ENCODE measurements at regions not wholly inside any gene's neighbourhood (a gene's known extent, or its start where the extent isn't known, plus 50 kb on each side); places are given as distances from the start of the nearest gene placed in this dataset.
"Not testable (repeated sequence)": the region's sequence is repeated elsewhere in the genome, so short reads cannot be mapped to it uniquely, and the experiment has no call there.

DNA sequence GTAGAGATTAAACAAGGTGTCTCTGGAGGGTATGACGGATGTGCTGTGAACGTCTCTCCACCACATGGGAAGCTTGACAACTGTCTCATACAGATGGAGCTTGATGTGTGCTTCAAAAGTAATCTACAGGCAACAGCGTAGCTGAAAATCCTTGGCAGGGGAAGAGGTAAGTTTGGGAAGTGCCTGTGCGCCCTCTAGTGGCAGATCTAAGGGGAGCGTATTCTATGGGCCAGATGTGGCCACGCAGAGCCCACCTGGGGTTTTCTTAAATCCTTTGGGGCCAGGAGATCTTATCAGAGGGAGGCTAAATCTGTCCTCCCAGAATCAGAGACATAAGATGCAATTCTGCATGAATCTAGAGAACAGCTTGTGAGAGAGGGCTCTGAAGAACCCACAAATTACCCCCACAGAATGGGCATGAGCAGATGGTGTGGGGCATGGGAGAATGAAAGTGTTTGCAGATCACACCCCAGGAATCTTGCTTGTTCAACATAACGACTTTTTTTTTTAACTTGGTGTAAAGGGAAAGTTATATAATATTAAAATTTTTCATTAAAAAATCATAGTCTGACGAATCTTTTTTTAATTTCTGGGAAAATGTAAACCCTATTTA lies 91.2 kb upstream of the MPP7 start:
- peak; percentile 52 for FAIRE-seq

DNA sequence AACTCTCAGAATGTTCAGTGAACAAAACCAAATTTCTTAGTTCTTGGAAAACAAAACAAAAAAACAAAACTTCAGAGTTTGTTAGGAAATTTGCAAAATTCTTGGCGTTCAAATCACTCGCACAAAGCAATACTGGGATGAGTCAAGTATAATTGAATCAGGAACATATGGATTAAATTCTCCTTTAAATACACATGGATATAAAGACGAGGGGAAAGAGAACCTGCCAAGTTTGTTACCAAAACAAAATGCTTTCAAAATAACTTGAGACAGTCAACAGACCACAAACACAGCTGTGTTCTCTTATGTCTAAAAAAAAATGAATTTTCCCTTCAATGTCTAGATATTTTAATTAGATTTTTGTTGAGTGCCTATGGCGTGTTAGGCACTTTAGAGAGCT lies 93.5 kb upstream of the MPP7 start:
- FAIRE-seq = no peak

DNA sequence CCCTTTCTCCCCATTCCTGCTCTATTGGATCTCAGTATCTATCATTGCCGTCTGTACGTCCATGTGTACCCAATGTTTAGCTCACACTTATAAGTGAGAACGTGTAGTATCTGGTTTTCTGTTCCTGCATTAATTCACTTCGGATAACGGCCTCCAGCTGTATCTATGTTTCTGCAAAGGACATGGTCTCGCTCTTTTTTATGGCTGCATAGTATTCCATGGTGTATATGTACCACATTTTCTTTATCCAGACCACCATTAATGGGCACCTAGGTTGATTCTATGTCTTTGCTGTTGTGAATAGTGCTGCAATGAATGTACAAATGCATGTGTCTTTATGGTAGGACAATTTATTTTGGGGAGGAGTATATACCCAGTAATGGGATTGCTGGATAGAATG lies 94.4 kb upstream of the MPP7 start:
- no peak for FAIRE-seq

DNA sequence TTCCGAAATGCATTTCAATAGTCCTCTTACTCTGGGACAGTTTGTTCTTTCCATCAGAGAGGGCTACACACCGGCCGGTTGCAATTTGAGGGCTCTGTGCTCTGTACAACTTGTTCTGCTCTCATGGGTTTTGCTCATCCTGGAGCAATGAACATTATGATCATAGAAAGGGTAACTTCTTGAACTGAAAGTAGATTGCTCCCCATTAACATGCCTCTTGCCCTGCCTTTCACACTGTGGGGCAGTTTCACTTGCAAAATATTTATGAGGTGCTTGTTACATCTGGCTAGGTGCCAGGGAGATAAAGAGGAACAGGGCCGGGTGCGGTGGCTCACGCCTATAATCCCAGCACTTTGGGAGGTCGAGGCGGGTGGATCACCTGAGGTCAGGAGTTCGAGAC lies 97.3 kb upstream of the MPP7 start:
- FAIRE-seq = no peak

DNA sequence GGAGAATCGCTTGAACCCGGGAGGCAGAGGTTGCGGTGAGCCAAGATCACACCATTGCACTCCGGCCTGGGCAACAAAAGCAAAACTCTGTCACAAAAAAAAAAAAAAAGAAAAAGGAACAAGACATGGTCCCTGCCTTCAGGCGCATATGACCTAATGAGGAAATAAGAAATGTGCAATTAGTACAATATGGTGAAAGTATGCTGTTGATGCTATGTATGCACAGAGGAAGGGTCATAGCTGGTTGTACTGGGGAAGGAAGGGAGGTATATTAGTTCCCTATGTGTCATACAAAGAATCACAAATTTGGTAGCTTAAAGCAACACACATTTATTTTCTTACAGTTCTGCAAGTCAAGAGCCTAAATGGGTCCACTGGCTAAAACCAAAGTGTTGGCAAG lies 97.8 kb upstream of the MPP7 start:
- no peak for FAIRE-seq

DNA sequence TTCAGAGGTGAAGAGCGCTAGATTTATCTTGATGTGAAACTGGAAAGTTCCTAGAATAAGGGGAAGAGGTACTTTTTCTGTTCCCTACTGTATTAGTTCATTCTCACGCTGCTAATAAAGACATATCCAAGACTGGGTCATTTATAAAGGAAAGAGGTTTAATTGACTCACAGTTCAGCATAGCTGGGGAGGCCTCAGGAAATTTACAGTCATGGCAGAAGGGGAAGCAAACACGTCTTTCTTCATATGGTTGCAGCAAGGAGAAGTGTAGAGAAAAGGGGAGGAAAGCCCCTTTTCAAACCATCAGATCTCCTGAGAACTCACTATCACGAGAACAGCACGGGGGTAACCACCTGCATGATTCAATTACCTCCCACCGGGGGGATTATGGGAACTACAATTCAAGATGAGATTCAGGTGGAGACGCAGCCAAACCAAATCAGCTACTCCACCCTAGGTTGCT lies 99.8 kb upstream of the MPP7 start:
- FAIRE-seq = not testable (repeated sequence)

DNA sequence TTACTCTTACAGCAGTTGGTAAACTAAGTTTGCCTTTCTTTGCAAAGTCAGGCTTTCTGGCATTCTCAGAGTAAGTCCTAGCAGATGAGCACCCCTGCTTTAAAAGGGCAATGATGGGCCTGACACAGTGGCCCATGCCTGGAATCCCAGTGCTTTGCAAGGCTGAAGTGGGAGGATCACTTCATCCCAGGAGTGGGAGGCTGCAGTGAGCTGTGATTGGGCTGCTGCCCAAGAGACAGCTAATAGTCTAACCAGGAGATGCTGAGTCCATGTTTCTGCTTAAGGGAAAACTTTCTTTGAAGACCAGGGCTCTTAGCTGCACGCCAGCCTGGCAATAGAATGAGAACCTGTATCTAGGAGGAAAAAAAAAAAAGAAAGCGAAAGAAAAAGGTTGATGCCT lies 100.2 kb upstream of the MPP7 start:
- FAIRE-seq = no peak

DNA sequence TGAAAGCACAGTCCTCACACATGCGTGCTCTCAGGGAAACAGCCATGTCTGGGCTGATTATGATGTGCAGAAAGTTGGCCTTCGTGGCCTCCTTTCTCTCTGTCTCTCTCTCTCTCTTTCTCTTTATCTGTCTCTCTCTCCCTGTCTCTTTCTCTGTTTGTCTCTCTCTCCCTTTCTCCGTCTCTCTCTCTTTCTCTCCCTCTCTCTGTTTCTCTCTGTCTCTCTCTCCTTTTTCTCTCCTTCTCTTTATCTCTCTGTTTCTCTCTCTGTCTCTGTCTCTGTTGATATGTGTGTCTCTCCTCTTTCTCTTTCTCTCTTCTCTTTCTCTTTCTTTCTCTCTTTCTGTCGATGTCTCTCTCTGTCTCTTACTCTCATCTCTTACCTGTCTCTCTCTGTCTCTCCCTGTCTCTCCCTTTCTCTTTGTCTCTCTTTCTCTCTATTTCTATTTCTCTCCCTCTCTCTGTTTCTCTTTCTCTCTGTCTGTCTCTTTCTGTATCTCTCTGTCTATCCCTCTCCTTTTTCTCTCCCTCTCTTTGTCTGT lies 105.4 kb upstream of the MPP7 start:
- no peak for FAIRE-seq

DNA sequence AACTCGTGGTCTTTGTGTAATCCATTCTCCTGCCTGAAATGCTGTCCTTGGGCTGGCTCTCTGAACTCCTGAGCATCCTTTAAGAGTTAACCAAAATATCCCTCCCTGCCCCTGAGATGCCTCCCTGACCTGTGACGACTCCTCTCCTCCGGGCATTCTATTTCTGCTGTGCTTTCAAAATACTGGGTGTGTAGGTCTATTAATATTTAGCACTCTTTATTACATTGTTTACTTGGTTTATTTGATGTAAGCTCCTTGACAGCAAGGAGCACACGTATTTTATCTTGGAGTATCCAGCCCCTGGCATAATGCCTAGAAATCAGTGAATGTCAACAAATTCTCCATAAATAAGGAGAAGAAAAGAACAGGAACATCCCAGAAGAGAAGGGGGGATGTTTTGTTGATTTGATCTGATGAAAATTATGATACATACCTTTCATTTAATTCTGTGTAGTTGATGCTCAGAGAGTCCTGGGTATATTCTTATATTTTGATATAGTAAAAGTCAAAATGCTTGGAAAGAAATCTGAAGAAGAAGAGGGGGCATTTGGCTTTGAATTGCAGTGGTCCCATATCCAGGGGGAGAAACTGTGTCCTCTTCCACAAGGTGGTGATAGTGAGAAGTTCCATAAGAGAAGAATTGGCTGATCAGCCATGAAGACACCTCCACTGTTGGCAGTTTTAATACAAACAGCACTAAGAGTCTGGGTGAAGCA lies 107.7 kb upstream of the MPP7 start:
- FAIRE-seq = no peak

DNA sequence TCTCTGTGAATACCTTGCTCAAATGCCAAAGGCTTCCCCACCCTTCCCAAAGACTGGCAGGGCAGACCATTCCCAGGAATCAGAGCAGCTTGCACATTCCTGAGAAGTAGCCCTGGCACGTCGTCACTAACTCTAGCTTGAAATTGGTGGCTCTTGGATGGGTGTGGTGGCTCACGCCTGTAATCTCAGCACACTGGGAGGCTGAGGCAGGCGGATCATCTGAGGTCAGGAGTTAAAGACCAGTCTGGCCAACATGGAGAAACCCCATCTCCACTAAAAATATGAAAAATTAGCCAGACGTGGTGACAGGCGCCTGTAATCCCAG lies 108.2 kb upstream of the MPP7 start:
- FAIRE-seq = no peak

DNA sequence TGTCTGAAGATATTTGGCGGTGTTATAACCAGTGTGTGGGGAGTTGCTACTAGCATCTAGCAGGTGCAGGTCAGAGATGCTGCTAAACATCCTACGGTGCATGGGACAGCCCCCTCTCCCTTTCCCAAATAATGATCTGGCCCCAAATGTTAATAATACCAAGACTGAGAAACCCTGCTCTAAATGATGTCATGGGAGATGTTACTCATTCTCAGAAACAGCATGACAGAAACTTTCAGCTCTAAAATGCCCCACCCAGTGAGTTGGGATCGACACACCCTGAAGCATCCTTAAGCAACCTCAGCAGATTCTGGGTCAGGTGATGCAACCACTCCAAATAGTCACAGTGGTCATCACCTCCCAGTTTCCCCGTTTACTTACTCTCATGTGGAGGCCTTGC lies 108.8 kb upstream of the MPP7 start:
- FAIRE-seq = no peak

DNA sequence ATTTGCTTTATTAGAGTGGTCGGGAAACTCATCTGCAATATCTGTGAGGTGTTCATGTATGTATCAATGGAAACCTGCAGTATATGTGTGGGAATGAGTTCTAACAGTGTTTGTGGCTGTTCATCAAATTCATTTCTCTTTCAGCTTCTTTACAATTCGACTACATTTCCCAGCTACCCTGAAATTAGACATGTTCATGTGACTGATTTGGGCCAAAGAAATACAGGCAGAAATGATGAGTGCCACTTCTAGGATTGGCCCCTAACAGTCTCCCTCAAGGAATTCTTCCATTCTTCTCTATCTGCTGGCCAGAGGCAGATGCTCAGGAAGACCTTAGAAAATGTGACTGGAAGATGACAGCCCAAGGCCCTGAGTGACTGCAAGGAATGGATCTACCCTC lies 114.8 kb upstream of the WAC start:
- FAIRE-seq = no peak

DNA sequence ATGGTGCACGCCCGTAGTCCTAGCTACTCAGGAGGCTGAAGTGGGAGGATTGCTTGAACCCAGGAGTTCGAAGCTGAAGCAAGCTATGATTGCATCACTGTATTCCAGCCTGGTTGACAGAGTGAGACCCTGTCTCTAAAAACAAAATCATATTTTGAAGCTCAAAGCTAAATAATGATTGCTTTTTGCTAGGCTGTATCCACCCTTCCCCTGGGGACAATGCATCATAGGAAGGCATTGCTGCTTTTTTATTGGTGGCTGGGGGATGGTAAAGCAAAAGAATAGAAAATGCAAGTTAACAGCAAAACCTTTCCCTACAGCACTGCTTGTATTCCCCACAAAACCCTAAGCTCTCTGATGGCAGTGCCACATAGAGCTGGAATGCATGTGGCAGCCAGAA lies 107.5 kb upstream of the WAC start:
- FAIRE-seq = no peak

DNA sequence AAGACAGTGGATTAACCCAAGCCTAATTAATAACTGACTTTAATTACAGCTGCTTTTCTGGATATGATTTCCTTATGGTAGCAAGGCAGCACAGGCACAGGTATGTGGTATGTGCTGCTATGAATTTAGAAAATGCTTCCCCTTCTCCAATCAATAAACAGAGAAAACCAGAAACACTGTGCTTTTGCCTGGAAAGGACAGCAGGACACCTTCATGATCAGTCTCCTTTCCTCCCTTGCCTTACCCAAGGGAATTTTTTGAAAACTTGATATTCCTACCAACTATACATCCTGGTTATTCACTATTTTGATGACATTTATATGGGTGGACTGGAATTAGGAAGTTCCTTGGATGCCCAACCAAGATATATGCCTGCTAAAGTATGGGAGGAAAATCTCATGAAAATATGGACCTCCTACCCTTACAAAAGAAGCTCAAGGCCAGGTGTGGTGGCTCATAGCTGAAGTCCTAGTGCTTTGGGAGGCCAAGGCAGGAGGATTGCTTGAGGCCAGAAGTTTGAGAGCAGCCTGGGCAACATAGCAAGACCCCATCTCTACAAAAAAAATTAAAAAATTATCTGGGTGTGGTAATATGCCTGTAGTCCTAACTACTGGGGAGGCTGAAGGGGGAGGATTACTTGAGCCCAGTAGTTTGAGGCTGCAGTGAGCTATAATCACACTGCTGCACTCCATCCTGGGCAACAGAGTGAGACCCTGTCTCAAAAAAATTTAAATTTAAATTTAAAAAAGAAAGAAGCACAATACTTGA lies 106.3 kb upstream of the WAC start:
- no peak for FAIRE-seq

DNA sequence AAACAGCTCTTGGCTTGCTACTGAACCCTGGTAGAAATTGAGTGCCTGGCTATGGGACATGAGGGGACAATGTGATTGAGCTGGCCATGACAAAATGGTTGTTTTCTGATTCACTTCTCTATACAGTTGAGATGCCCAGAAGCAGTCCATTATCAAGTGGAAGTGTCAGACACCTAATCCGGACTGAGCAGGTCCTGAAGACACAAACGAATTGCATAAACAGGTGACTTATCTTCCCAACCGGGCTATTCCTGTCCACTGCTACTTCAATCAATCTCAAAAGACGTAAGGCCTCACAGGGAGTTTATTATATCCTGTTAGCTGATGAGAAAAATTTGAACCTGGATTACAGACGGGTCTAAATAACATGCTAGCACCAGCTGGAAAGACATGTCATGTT lies 105.5 kb upstream of the WAC start:
- no peak for FAIRE-seq

DNA sequence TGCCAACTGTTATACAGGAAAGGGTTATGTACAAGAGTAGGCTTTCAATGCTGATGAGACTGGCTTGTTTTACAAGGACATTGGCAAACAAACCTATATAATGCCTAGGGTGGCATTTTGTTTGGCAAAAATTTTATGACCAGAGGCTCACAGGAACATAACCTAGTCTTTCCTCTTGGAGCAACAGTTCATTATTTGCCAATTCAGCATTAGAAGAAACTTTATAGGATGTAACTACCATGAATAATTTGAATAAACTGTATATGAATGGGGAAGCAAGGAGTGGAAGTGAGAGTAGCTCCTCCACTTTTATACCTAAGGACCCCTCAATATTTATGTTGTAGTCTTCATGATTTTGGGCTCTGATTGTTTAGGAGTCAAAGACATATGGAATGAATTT lies 103.9 kb upstream of the WAC start:
- no peak for FAIRE-seq

DNA sequence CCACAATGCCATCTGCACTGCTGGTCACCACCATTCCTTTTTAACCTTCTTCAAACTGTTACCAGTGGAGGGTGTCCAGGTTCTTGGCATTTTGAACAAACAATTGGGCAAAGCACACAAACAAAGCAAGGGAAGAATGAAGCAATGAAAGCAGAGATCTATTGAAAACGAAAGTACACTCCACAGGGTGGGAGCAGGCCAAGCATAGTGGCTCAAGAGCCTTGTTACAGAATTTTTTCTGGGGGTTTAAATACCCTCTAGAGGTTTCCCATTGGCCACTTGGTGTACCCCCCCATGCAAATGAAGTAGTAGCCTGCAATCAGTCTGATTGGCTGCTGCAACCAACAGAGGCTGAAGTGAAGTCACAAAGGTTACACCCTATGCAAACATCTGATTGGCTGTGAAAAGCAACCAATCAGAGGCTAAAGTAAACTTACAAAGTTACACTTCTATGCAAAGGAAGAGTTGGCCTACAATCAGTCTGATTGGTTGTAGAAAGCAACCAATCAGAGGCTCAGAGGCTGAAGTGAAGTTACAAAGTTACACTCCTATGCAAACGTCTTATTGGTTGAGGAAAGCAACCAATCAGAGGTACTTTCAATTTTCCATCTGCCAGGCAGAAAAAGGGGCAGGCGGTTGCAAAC lies 103.2 kb upstream of the WAC start:
- no peak for FAIRE-seq

DNA sequence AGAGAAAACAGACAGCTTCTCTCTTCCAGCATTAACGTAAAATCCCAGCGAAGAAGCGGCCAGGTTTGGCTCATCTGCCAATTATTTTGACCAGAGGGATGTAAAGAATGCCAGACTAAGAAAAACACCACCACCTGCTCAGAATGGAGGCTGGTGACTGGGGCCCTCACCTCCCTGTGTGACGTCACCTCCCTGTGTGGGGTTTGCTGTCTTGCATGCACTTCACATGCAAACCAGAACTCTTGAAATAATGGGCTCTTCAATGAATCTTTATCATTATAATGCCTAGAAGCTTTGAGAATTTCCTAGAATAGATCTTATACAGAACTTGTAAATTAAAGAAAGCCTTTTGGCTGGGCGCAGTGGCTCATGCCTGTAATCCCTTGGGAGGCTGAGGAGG lies 101.8 kb upstream of the WAC start:
- no peak for FAIRE-seq

DNA sequence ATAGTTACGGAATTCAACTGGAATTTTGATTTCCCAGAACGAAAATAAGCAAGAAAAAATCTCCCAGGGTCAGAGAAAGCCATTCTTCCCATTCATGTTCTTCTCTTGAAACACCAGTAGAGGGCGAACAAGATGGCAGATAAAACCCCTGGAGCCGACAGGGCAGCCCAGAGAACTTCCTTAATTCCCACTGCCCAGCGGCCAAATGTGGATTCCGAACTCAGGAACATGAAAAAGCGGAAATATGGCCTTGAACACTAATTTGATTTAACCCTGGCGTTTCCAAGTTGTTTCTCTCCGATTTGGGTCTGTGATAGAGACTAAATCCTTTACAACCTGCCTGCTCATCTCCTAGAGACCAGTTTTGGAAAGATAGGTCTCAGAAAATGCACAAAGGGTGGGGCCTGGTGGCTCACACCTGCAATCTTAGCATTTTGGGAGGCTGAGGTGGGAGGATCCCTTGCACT lies 100.7 kb upstream of the WAC start:
- FAIRE-seq = peak; percentile 98

DNA sequence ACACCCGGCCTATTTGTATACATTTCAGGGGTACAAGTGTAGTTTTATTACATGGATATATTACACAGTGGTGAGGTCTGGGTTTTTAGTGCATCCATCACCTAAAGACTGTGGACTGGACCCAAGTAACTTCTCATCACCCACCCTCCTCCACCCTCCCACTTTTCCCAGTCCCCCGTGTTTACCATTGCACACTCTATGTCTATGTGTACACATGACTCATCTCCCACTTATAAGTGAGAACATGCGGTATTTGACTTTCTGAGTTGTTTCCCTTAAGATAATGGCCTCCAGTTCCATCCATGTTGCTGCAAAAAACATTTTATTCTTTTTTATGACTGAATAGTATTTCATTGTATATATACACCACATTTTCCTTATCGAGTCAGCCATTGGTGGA lies 98.9 kb upstream of the WAC start:
- FAIRE-seq = no peak

DNA sequence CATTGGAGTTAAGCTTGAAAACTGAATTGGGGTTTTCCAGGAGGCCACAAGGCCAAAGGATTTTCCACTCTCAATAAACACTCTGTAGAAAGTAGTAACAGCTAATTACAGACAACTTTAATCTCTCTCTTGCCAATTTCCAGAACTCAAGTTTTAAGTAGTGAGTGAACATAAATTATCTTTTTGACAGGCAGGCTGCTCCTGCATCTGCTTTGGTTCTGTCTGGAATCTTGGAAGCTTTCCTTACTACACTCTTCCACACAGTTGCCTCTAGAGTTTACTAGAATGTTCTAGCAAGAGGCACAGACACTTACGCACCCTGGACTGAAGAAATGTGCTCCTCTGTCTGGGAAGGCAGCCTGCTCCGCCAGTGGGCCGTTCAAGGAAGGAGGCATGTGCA lies 90.5 kb upstream of the WAC start:
- no peak for FAIRE-seq

DNA sequence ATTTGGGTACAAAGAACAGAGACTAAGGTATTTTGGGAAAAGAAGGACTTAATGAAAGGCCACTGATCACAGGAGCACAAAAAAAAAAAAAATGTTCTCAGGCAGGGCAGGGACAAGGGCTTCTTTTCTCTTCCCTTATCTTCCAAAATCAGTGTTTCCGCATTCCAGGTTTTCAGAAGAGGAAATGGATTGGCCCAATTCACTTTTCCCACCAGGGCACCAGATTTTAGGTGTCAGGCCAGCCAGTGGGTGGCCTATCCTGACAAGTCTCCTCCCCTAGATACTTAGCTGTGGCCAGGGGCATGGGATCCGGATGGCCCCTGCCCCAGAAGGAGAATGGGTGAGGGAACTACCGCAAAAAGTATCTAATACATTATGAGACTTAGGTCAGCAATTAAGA lies 88.9 kb upstream of the WAC start:
- no peak for FAIRE-seq

DNA sequence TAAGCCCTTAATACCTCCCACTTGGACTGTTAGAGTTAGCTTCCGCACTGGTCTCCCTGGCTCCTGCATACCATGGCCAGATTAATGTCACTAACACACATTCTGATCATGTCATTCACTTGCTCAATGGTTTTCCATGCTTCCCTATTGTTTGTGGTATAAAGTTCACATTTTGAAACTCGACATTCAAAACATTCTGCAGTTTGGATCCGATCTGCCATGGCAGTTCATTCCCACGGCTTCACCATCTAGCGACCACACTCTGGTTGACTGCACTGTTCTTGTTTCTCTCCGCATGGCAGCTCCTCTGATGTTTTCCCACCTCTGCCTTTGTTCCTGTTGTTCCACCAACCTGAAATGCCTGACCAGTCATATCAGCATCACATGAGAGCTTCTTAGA lies 87.4 kb upstream of the WAC start:
- FAIRE-seq = no peak

DNA sequence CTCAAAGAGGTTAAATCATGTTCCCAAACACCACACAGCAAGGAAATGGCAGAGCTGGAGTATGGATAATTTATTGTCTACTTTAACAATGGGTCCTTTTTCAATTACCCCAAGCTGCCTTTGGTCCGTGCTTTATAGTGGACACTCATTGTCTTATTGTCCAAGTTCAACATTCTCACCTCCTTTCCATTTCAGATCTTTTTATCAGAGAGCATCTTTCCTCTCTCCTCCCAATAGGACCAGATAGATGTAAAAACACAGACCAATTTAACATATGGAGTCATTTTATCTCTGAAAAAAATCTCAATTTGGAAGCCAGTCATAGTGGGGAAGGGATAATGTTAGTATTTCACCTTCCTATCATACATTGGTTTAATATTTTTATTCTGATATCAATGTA lies 83.5 kb upstream of the WAC start:
- no peak for FAIRE-seq
